ENCODE measurements at regions not wholly inside any gene's neighbourhood (a gene's known extent, or its start where the extent isn't known, plus 50 kb on each side); places are given as distances from the start of the nearest gene placed in this dataset.

DNA sequence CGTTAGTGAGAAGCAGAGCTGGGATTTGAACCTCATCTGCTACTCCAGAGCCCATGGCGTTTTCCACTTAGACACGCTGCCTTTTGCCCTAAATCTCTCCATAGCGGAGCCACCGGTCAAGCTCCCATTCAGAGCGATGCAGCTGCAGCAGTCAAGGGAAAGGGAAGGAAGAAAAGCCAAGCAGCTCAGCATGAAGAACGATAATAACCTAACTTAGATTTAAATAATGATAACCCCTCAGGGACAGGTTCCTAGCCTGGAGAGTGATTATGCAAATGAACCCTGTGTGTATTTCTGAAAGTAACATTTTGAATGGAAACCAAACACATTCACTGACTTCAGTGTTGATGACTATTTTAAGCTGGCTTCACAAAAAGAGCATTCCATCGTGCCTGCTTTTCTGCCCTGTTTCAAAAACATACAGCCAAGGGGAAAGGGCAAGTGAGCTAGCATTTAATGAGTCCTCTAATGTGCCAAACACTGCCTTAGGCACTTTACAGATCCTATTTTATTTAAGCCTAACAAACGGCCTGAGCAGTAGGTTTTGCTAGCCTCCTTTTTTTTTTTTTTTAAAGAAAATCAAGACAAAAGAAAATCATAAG is 798.3 kb downstream of the CDH8 start:
- no TSS peak for BruUV-seq (replicated peaks)
- TF ChIP-seq, protein P1, sequence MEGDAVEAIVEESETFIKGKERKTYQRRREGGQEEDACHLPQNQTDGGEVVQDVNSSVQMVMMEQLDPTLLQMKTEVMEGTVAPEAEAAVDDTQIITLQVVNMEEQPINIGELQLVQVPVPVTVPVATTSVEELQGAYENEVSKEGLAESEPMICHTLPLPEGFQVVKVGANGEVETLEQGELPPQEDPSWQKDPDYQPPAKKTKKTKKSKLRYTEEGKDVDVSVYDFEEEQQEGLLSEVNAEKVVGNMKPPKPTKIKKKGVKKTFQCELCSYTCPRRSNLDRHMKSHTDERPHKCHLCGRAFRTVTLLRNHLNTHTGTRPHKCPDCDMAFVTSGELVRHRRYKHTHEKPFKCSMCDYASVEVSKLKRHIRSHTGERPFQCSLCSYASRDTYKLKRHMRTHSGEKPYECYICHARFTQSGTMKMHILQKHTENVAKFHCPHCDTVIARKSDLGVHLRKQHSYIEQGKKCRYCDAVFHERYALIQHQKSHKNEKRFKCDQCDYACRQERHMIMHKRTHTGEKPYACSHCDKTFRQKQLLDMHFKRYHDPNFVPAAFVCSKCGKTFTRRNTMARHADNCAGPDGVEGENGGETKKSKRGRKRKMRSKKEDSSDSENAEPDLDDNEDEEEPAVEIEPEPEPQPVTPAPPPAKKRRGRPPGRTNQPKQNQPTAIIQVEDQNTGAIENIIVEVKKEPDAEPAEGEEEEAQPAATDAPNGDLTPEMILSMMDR (conservative IDR thresholded peaks at IDR 0.05; ENCODE audit: low read depth, low read length), result no peak
- no peak for TF ChIP-seq EZH2phosphoT487 (IDR thresholded peaks at IDR 0.05; ENCODE audit: borderline replicate concordance, low read length)
- no peak for TF ChIP-seq EZH2 (IDR thresholded peaks at IDR 0.05; ENCODE audit: low read length, unreplicated experiment)
- ChIA-PET CTCF (no interaction called here), POLR2A (ENCODE audit: unreplicated experiment) (no interaction called here)
- H2AFZ ChIP-seq (ENCODE audit: low read length), result no peak overlapping the region
- DNase-seq, result no peak
- H3K9me2 ChIP-seq (replicated peaks; ENCODE audit: low read length), result no peaks in the 10 kb centered on the region
- H3K27me3 ChIP-seq (ENCODE audit: low read length), result no peaks in the 10 kb centered on the region
- H3K9me3 ChIP-seq (ENCODE audit: low read length), result no peaks in the 10 kb centered on the region
- no peak overlapping the region for H3K27ac ChIP-seq (ENCODE audit: low read length)
- H3K79me2 ChIP-seq (ENCODE audit: low read length), result no peaks in the 10 kb centered on the region
- H3K4me3 ChIP-seq (ENCODE audit: low read length), result no peak overlapping the region
- H3K9ac ChIP-seq (ENCODE audit: low read length), result no peak overlapping the region
- H3F3A ChIP-seq (ENCODE audit: low read length, unreplicated experiment), result no peaks in the 10 kb centered on the region
- no peaks in the 10 kb centered on the region for H4K20me1 ChIP-seq (ENCODE audit: low read length)
- intact Hi-C loops (cut with micrococcal nuclease), result no loop called here
- H3K36me3 ChIP-seq (ENCODE audit: low read depth, low read length), result no peaks in the 10 kb centered on the region
- no peak for ATAC-seq
- no peaks in the 10 kb centered on the region for H3K4me1 ChIP-seq (ENCODE audit: insufficient read depth, low read length)
- no peak overlapping the region for H3K4me2 ChIP-seq (ENCODE audit: low read length)

GRCh38 chr16:61233713-61234112 is 802.5 kb downstream of the CDH8 start:
- Histone ChIP-seq H3K27ac (ENCODE audit: low read length) (no peak overlapping the region), H3K9me3 (ENCODE audit: low read length) (no peaks in the 10 kb centered on the region), H3K4me3 (ENCODE audit: low read length) (no peak overlapping the region), H3K9me2 (replicated peaks; ENCODE audit: low read length) (no peaks in the 10 kb centered on the region), H3K4me1 (ENCODE audit: insufficient read depth, low read length) (no peaks in the 10 kb centered on the region), H3K9ac (ENCODE audit: low read length) (no peak overlapping the region), H3F3A (ENCODE audit: low read length, unreplicated experiment) (no peaks in the 10 kb centered on the region), H3K79me2 (ENCODE audit: low read length) (no peaks in the 10 kb centered on the region), H4K20me1 (ENCODE audit: low read length) (no peaks in the 10 kb centered on the region), H3K4me2 (ENCODE audit: low read length) (no peak overlapping the region), H3K27me3 (ENCODE audit: low read length) (no peaks in the 10 kb centered on the region), H3K36me3 (ENCODE audit: low read depth, low read length) (no peaks in the 10 kb centered on the region), H2AFZ (ENCODE audit: low read length) (no peak overlapping the region)
- intact Hi-C loops (cut with micrococcal nuclease), result no loop called here
- no peak for ATAC-seq
- TF ChIP-seq, protein P1 (conservative IDR thresholded peaks at IDR 0.05; ENCODE audit: low read depth, low read length), result no peak
- TF ChIP-seq EZH2 (IDR thresholded peaks at IDR 0.05; ENCODE audit: low read length, unreplicated experiment) (no peak), EZH2phosphoT487 (IDR thresholded peaks at IDR 0.05; ENCODE audit: borderline replicate concordance, low read length) (no peak)
- ChIA-PET CTCF (no interaction called here), POLR2A (ENCODE audit: unreplicated experiment) (no interaction called here)
- DNase-seq, result no peak
- BruUV-seq (replicated peaks), result no TSS peak

- Histone ChIP-seq H3K4me2 (ENCODE audit: low read length) (no peak overlapping the region), H3K27ac (ENCODE audit: low read length) (no peak overlapping the region), H4K20me1 (ENCODE audit: low read length) (no peaks in the 10 kb centered on the region), H3K9me3 (ENCODE audit: low read length) (no peaks in the 10 kb centered on the region), H3K9ac (ENCODE audit: low read length) (no peak overlapping the region), H3K27me3 (ENCODE audit: low read length) (no peaks in the 10 kb centered on the region), H3F3A (ENCODE audit: low read length, unreplicated experiment) (no peaks in the 10 kb centered on the region), H2AFZ (ENCODE audit: low read length) (no peak overlapping the region), H3K4me3 (ENCODE audit: low read length) (no peak overlapping the region), H3K36me3 (ENCODE audit: low read depth, low read length) (no peaks in the 10 kb centered on the region), H3K9me2 (replicated peaks; ENCODE audit: low read length) (no peaks in the 10 kb centered on the region), H3K4me1 (ENCODE audit: insufficient read depth, low read length) (no peaks in the 10 kb centered on the region), H3K79me2 (ENCODE audit: low read length) (no peaks in the 10 kb centered on the region)
- CTCF ChIA-PET, result no interaction called here
- POLR2A ChIA-PET (ENCODE audit: unreplicated experiment), result no interaction called here
- no peak for DNase-seq
- no peak for TF ChIP-seq EZH2 (IDR thresholded peaks at IDR 0.05; ENCODE audit: low read length, unreplicated experiment)
- TF ChIP-seq EZH2phosphoT487 (IDR thresholded peaks at IDR 0.05; ENCODE audit: borderline replicate concordance, low read length), result no peak
- TF ChIP-seq, protein P1 (conservative IDR thresholded peaks at IDR 0.05; ENCODE audit: low read depth, low read length), result no peak
- no TSS peak for BruUV-seq (replicated peaks)
- no peak for ATAC-seq
- intact Hi-C loops (cut with micrococcal nuclease), result no loop called here
Observed at GRCh38 chr16:61228371-61228770, 807.9 kb downstream of the CDH8 start.

All from PC-3 (cell line).